MG63 (cell line): ENCODE measurements at regions not wholly inside any gene's neighbourhood (a gene's known extent, or its start where the extent isn't known, plus 50 kb on each side); places are given as distances from the start of the nearest gene placed in this dataset.
"Not testable (repeated sequence)": the region's sequence is repeated elsewhere in the genome, so short reads cannot be mapped to it uniquely, and the experiment has no call there.

Experiments
- DNase-seq: peaks from one replicate; pipeline ENCODE4 v3.0.0-alpha.2; 2020
- H3K27me3 ChIP-seq: fragments of 250-450 bp; sonication (Bioruptor Pico); 2 replicates; pipeline ENCODE4 v1.5.1; 2020; ENCODE audit warnings: mild to moderate bottlenecking, moderate library complexity
- H3K36me3 ChIP-seq: fragments of 250-450 bp; sonication (Bioruptor Pico); 2 replicates; pipeline ENCODE4 v1.5.1; 2020; ENCODE audit warnings: mild to moderate bottlenecking, moderate library complexity
- H3K4me3 ChIP-seq: fragments of 250-450 bp; sonication (Bioruptor Pico); 2 replicates; pipeline ENCODE4 v1.5.1; 2020; ENCODE audit warnings: mild to moderate bottlenecking, moderate library complexity
- H3K9me3 ChIP-seq: fragments of 250-450 bp; sonication (Bioruptor Pico); 2 replicates; pipeline ENCODE4 v1.5.1; 2020; ENCODE audit warnings: mild to moderate bottlenecking, moderate library complexity

- no peaks in the 10 kb centered on the region for H3K27me3 ChIP-seq
- H3K9me3 ChIP-seq = no peaks in the 10 kb centered on the region
- H3K4me3 ChIP-seq = no peak overlapping the region
- DNase-seq = no peak
- H3K36me3 ChIP-seq = no peaks in the 10 kb centered on the region
These were observed 219.6 kb downstream of the PHETA1 start for GRCh38 chr12:111149299-111149698.

DNA sequence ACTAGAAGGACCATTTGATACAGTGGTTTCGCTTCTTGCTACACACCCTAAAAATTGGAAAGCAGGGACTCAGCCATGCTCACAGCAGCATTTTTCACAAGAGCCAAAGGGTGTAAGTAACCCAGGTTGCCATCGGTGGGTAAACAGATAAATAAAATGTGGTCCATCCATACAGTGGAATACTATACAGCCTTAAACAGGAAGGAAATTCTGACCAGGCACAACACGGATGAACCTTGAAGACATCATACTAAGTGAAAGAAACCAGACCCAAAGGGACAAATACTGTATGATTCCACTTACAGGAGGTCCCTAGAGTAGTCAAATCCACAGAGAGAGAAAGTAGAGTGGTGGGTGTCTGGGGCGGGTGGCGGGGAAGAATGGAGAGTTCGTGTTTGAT, 220.9 kb downstream of the PHETA1 start:
- Histone ChIP-seq H3K36me3 (no peaks in the 10 kb centered on the region), H3K9me3 (no peaks in the 10 kb centered on the region), H3K4me3 (no peak overlapping the region), H3K27me3 (no peaks in the 10 kb centered on the region)
- DNase-seq = no peak

- no peaks in the 10 kb centered on the region for H3K36me3 ChIP-seq
- H3K9me3 ChIP-seq = no peaks in the 10 kb centered on the region
- peaks cover 4% of the 10 kb centered on the region for H3K27me3 ChIP-seq
- H3K4me3 ChIP-seq = no peak overlapping the region
- DNase-seq = no peak
These were observed 222.9 kb upstream of the MYL2 start for GRCh38 chr12:111143271-111143670.

GRCh38 chr12:111141205-111141604, 220.8 kb upstream of the MYL2 start:
- no peaks in the 10 kb centered on the region for H3K36me3 ChIP-seq
- H3K27me3 ChIP-seq = peaks cover 4% of the 10 kb centered on the region
- no peak for DNase-seq
- H3K9me3 ChIP-seq = no peaks in the 10 kb centered on the region
- no peak overlapping the region for H3K4me3 ChIP-seq

DNA sequence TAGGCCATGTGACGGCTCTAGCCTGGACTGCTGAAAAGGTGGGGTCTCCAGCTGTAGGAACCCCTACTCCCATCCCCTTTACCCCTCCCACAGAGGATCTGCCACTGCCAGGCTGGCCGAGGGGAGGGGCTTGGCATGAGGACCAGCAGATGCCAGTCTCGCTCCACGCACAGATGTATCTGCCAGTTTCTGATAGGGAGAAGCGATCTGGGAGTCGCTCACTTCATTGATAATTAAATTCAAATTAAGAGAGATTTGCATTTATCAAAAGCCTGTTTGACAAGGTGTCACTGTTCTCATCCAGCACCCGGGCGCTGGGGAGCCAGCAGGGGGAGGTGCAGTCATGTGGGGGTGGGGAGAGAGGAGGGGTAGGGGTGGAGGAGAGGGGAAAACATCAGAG, 217.6 kb upstream of the MYL2 start:
- Histone ChIP-seq H3K4me3 (no peak overlapping the region), H3K36me3 (no peaks in the 10 kb centered on the region), H3K9me3 (no peaks in the 10 kb centered on the region), H3K27me3 (peaks cover 4% of the 10 kb centered on the region)
- DNase-seq = no peak

- Histone ChIP-seq H3K36me3 (no peaks in the 10 kb centered on the region), H3K4me3 (no peak overlapping the region), H3K9me3 (no peaks in the 10 kb centered on the region), H3K27me3 (peaks cover under 1% of the 10 kb centered on the region; the same call in 1 of the 2 replicates)
- DNase-seq = no peak
These were observed 215.0 kb upstream of the MYL2 start for GRCh38 chr12:111135293-111135832.

GRCh38 chr12:111130336-111130735, 210.0 kb upstream of the MYL2 start:
- no peak for DNase-seq
- Histone ChIP-seq H3K27me3 (no peaks in the 10 kb centered on the region), H3K9me3 (no peaks in the 10 kb centered on the region), H3K36me3 (no peaks in the 10 kb centered on the region), H3K4me3 (no peak overlapping the region)

DNA sequence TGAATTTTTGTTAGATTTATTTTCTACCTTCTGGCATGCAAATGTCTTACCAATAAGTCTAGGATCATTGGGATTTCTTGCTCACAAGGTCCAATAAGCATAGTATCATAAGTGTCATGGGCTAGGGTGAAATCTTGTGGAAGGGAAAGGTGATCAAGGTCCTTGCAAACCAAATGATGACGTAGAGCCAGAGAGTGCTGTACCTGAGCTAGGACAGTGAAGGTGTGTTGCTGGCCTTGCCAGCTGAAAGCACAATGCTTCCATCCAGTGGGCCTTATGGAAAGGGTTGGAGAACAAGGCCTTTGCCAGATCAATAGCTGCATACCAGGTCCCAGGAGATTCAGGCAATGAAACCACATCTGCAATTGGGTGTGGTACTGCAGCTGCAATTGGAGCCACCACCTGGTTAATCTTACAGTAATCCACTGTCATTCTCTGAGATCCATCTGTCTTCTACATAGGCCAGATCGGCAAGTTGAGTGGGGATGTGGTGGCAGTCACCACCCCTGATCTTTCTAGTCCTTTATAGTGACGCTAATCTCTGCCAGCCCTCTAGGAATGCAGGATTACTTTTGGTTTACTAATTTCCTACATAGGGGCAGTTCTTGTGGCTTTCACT, 208.9 kb upstream of the MYL2 start:
- H3K27me3 ChIP-seq = no peaks in the 10 kb centered on the region
- H3K4me3 ChIP-seq = no peak overlapping the region
- H3K36me3 ChIP-seq = no peaks in the 10 kb centered on the region
- no peak for DNase-seq
- H3K9me3 ChIP-seq = no peaks in the 10 kb centered on the region

DNA sequence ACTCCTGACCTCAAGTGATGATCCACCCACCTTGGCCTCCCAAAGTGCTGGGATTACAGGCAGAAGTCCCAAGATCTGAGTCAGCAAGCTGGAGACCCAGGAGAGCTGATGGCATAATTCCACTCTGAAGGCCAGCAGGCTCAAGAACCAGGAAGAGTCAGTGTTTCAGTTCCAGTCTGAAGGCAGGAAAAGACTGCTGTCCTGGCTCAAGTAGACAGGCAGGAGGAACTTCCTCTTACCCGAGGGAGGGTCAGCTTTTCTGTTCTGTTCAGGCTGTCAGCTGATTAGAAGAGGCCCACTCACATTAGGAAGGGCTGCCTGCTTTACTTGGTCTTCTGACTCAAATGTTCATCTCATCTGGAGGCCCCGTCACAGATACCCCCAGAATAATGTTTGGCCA, 206.0 kb upstream of the MYL2 start:
- H3K9me3 ChIP-seq = no peaks in the 10 kb centered on the region
- DNase-seq = peak; percentile 62
- H3K36me3 ChIP-seq = no peaks in the 10 kb centered on the region

GRCh38 chr12:111124183-111124582, 203.8 kb upstream of the MYL2 start:
- DNase-seq = no peak
- H3K4me3 ChIP-seq = no peak overlapping the region
- peaks cover 6% of the 10 kb centered on the region for H3K27me3 ChIP-seq
- H3K36me3 ChIP-seq = no peaks in the 10 kb centered on the region
- H3K9me3 ChIP-seq = no peaks in the 10 kb centered on the region

More for the DNA sequence above, 206.0 kb upstream of the MYL2 start:
- Histone ChIP-seq H3K27me3 (no peaks in the 10 kb centered on the region; the same call in 1 of the 2 replicates), H3K4me3 (no peak overlapping the region)

GRCh38 chr12:111123390-111123789, 203.0 kb upstream of the MYL2 start:
- Histone ChIP-seq H3K9me3 (no peaks in the 10 kb centered on the region), H3K36me3 (no peaks in the 10 kb centered on the region), H3K4me3 (no peak overlapping the region), H3K27me3 (peaks cover 6% of the 10 kb centered on the region)
- DNase-seq = no peak

GRCh38 chr12:111122458-111122878, 202.1 kb upstream of the MYL2 start:
- Histone ChIP-seq H3K27me3 (peaks cover 6% of the 10 kb centered on the region), H3K4me3 (no peak overlapping the region), H3K36me3 (no peaks in the 10 kb centered on the region), H3K9me3 (no peaks in the 10 kb centered on the region)
- no peak for DNase-seq

- peaks cover 6% of the 10 kb centered on the region for H3K27me3 ChIP-seq
- no peaks in the 10 kb centered on the region for H3K36me3 ChIP-seq
- DNase-seq = no peak
- no peak overlapping the region for H3K4me3 ChIP-seq
- no peaks in the 10 kb centered on the region for H3K9me3 ChIP-seq
These were observed 201.5 kb upstream of the MYL2 start for GRCh38 chr12:111121840-111122239.

- no peak for DNase-seq
- no peaks in the 10 kb centered on the region for H3K9me3 ChIP-seq
- no peak overlapping the region for H3K4me3 ChIP-seq
- H3K36me3 ChIP-seq = no peaks in the 10 kb centered on the region
- peaks cover 6% of the 10 kb centered on the region for H3K27me3 ChIP-seq
These were observed 200.2 kb upstream of the MYL2 start for GRCh38 chr12:111120578-111120977.

- no peaks in the 10 kb centered on the region for H3K9me3 ChIP-seq
- no peaks in the 10 kb centered on the region for H3K36me3 ChIP-seq
- H3K4me3 ChIP-seq = no peak overlapping the region
- H3K27me3 ChIP-seq = peaks cover 6% of the 10 kb centered on the region
- DNase-seq = no peak
These were observed 196.6 kb upstream of the MYL2 start for GRCh38 chr12:111117017-111117416.

- H3K27me3 ChIP-seq, H3K4me3 ChIP-seq, DNase-seq, H3K9me3 ChIP-seq, H3K36me3 ChIP-seq: not testable (repeated sequence)
These were observed 192.9 kb upstream of the MYL2 start for GRCh38 chr12:111113313-111113712.

- no peaks in the 10 kb centered on the region for H3K36me3 ChIP-seq
- DNase-seq = no peak
- H3K4me3 ChIP-seq = no peak overlapping the region
- H3K9me3 ChIP-seq = no peaks in the 10 kb centered on the region
- no peaks in the 10 kb centered on the region for H3K27me3 ChIP-seq
These were observed 192.1 kb upstream of the MYL2 start for GRCh38 chr12:111112311-111113098.

DNA sequence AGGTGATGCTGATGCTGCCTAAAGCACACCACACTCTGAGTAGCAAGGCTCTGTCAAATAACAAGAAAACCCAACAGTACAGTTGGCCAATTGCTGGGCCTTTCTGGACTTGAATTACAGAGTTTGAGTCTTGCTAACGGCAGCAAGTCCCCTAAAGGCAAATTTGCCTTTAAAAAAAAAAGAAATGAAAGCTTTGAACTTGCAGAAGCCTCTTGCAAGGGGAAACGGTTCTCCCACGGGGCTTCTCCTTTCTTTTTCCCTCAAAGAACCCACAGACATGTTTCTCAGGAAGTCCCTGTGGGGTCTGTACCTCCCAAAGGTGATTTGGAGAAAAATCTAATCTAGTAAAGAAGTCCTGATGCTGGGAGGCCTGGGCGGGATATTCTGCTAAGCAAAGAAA, 191.3 kb upstream of the MYL2 start:
- no peak for DNase-seq
- H3K36me3 ChIP-seq = no peaks in the 10 kb centered on the region

More for the DNA sequence above, 191.3 kb upstream of the MYL2 start:
- H3K9me3 ChIP-seq = no peaks in the 10 kb centered on the region
- no peaks in the 10 kb centered on the region for H3K27me3 ChIP-seq
- H3K4me3 ChIP-seq = no peak overlapping the region
